ENCODE measurements at regions not wholly inside any gene's neighbourhood (a gene's known extent, or its start where the extent isn't known, plus 50 kb on each side); places are given as distances from the start of the nearest gene placed in this dataset.
"Not testable (repeated sequence)": the region's sequence is repeated elsewhere in the genome, so short reads cannot be mapped to it uniquely, and the experiment has no call there.

GRCh38 chr1:38197312-38198061 lies 150.9 kb upstream of the POU3F1 start:
- no peak for DNase-seq
- Mint-ChIP-seq H3K4me3 (no peak overlapping the region), H3K9me3 (ENCODE audit: insufficient read depth) (no peaks in the 10 kb centered on the region), H3K36me3 (ENCODE audit: low read depth) (no peaks in the 10 kb centered on the region), H3K27ac (no peak overlapping the region), H3K27me3 (ENCODE audit: low read depth) (peaks cover 24% of the 10 kb centered on the region), H3K4me1 (ENCODE audit: low read depth) (no peaks in the 10 kb centered on the region)
- ATAC-seq = no peak
- CTCF ChIA-PET = no interaction called here
- POLR2A ChIA-PET = no interaction called here

GRCh38 chr1:38194472-38194871 lies 147.9 kb upstream of the POU3F1 start:
- H3K27ac Mint-ChIP-seq = no peak overlapping the region
- ChIA-PET POLR2A (no interaction called here), CTCF (no interaction called here)
- no peak overlapping the region for H3K4me3 Mint-ChIP-seq
- no peaks in the 10 kb centered on the region for H3K4me1 Mint-ChIP-seq (ENCODE audit: low read depth)
- H3K27me3 Mint-ChIP-seq (ENCODE audit: low read depth) = peaks cover 26% of the 10 kb centered on the region
- DNase-seq = no peak
- no peak for ATAC-seq
- H3K9me3 Mint-ChIP-seq (ENCODE audit: insufficient read depth) = no peaks in the 10 kb centered on the region
- no peaks in the 10 kb centered on the region for H3K36me3 Mint-ChIP-seq (ENCODE audit: low read depth)

GRCh38 chr1:38193040-38193439 lies 146.4 kb upstream of the POU3F1 start:
- Mint-ChIP-seq H3K4me3 (no peak overlapping the region), H3K27ac (no peak overlapping the region), H3K9me3 (ENCODE audit: insufficient read depth) (no peaks in the 10 kb centered on the region), H3K36me3 (ENCODE audit: low read depth) (no peaks in the 10 kb centered on the region), H3K4me1 (ENCODE audit: low read depth) (no peaks in the 10 kb centered on the region), H3K27me3 (ENCODE audit: low read depth) (peaks cover 23% of the 10 kb centered on the region)
- DNase-seq = no peak
- ChIA-PET CTCF (no interaction called here), POLR2A (interaction anchor here (0.6 kb wide), 1 partner anchor 650 kb away, joined by 3 read pairs; no protein-coding TSS in a partner anchor)
- no peak for ATAC-seq

GRCh38 chr1:38191461-38191860 lies 144.9 kb upstream of the POU3F1 start:
- H3K9me3 Mint-ChIP-seq (ENCODE audit: insufficient read depth) = no peaks in the 10 kb centered on the region
- H3K27ac Mint-ChIP-seq = no peak overlapping the region
- H3K4me3 Mint-ChIP-seq = no peak overlapping the region
- no peak for DNase-seq
- H3K4me1 Mint-ChIP-seq (ENCODE audit: low read depth) = no peaks in the 10 kb centered on the region
- peaks cover 23% of the 10 kb centered on the region for H3K27me3 Mint-ChIP-seq (ENCODE audit: low read depth)
- ChIA-PET CTCF (no interaction called here), POLR2A (no interaction called here)
- H3K36me3 Mint-ChIP-seq (ENCODE audit: low read depth) = no peaks in the 10 kb centered on the region
- ATAC-seq = no peak

- ChIA-PET POLR2A (no interaction called here), CTCF (no interaction called here)
- no peak overlapping the region for H3K4me3 Mint-ChIP-seq
- H3K4me1 Mint-ChIP-seq (ENCODE audit: low read depth) = no peaks in the 10 kb centered on the region
- DNase-seq = no peak
- peaks cover 23% of the 10 kb centered on the region for H3K27me3 Mint-ChIP-seq (ENCODE audit: low read depth)
- no peak overlapping the region for H3K27ac Mint-ChIP-seq
- H3K9me3 Mint-ChIP-seq (ENCODE audit: insufficient read depth) = no peaks in the 10 kb centered on the region
- no peaks in the 10 kb centered on the region for H3K36me3 Mint-ChIP-seq (ENCODE audit: low read depth)
- ATAC-seq = no peak
Measured at GRCh38 chr1:38190983-38191382, 144.4 kb upstream of the POU3F1 start.

GRCh38 chr1:38187552-38187951 lies 141.0 kb upstream of the POU3F1 start:
- Mint-ChIP-seq H3K4me1 (ENCODE audit: low read depth) (no peaks in the 10 kb centered on the region), H3K27me3 (ENCODE audit: low read depth) (peaks cover 19% of the 10 kb centered on the region), H3K36me3 (ENCODE audit: low read depth) (no peaks in the 10 kb centered on the region), H3K4me3 (no peak overlapping the region), H3K27ac (no peak overlapping the region), H3K9me3 (ENCODE audit: insufficient read depth) (no peaks in the 10 kb centered on the region)
- ATAC-seq (no peak), DNase-seq (no peak)
- ChIA-PET POLR2A (no interaction called here), CTCF (no interaction called here)

GRCh38 chr1:38186566-38186965 lies 140.0 kb upstream of the POU3F1 start:
- ChIA-PET POLR2A (no interaction called here), CTCF (no interaction called here)
- no peaks in the 10 kb centered on the region for H3K36me3 Mint-ChIP-seq (ENCODE audit: low read depth)
- H3K4me3 Mint-ChIP-seq = no peak overlapping the region
- no peaks in the 10 kb centered on the region for H3K9me3 Mint-ChIP-seq (ENCODE audit: insufficient read depth)
- H3K4me1 Mint-ChIP-seq (ENCODE audit: low read depth) = no peaks in the 10 kb centered on the region
- ATAC-seq (no peak), DNase-seq (no peak)
- peaks cover 17% of the 10 kb centered on the region for H3K27me3 Mint-ChIP-seq (ENCODE audit: low read depth)
- no peak overlapping the region for H3K27ac Mint-ChIP-seq

- POLR2A ChIA-PET = no interaction called here
- DNase-seq = no peak
Measured at GRCh38 chr1:38185913-38186312, 139.3 kb upstream of the POU3F1 start.

GRCh38 chr1:38183747-38184146 lies 137.2 kb upstream of the POU3F1 start:
- DNase-seq = no peak
- H3K4me1 Mint-ChIP-seq (ENCODE audit: low read depth) = no peaks in the 10 kb centered on the region
- H3K27me3 Mint-ChIP-seq (ENCODE audit: low read depth) = peaks cover 7% of the 10 kb centered on the region
- ChIA-PET POLR2A (no interaction called here), CTCF (no interaction called here)
- no peaks in the 10 kb centered on the region for H3K9me3 Mint-ChIP-seq (ENCODE audit: insufficient read depth)
- no peak for ATAC-seq
- no peak overlapping the region for H3K27ac Mint-ChIP-seq
- H3K4me3 Mint-ChIP-seq = no peak overlapping the region
- H3K36me3 Mint-ChIP-seq (ENCODE audit: low read depth) = no peaks in the 10 kb centered on the region

More at GRCh38 chr1:38185913-38186312, 139.3 kb upstream of the POU3F1 start:
- no peak for ATAC-seq
- H3K36me3 Mint-ChIP-seq (ENCODE audit: low read depth) = no peaks in the 10 kb centered on the region
- H3K27ac Mint-ChIP-seq = no peak overlapping the region
- CTCF ChIA-PET = no interaction called here
- H3K4me1 Mint-ChIP-seq (ENCODE audit: low read depth) = no peaks in the 10 kb centered on the region
- no peaks in the 10 kb centered on the region for H3K9me3 Mint-ChIP-seq (ENCODE audit: insufficient read depth)
- H3K4me3 Mint-ChIP-seq = no peak overlapping the region
- H3K27me3 Mint-ChIP-seq (ENCODE audit: low read depth) = peaks cover 10% of the 10 kb centered on the region

- Mint-ChIP-seq H3K27ac (no peak overlapping the region), H3K4me1 (ENCODE audit: low read depth) (no peaks in the 10 kb centered on the region), H3K27me3 (ENCODE audit: low read depth) (peaks cover 7% of the 10 kb centered on the region), H3K4me3 (no peak overlapping the region), H3K36me3 (ENCODE audit: low read depth) (no peaks in the 10 kb centered on the region), H3K9me3 (ENCODE audit: insufficient read depth) (no peaks in the 10 kb centered on the region)
- CTCF ChIA-PET = no interaction called here
- ATAC-seq (no peak), DNase-seq (no peak)
- POLR2A ChIA-PET = no interaction called here
Measured at GRCh38 chr1:38183096-38183495, 136.5 kb upstream of the POU3F1 start.

- DNase-seq; H3K4me3 Mint-ChIP-seq; ATAC-seq; CTCF ChIA-PET; H3K27me3 Mint-ChIP-seq (ENCODE audit: low read depth); H3K27ac Mint-ChIP-seq; H3K9me3 Mint-ChIP-seq (ENCODE audit: insufficient read depth); POLR2A ChIA-PET; H3K36me3 Mint-ChIP-seq (ENCODE audit: low read depth); H3K4me1 Mint-ChIP-seq (ENCODE audit: low read depth): not testable (repeated sequence)
Measured at GRCh38 chr1:38180388-38180787, 133.8 kb upstream of the POU3F1 start.

GRCh38 chr1:38179483-38179882 lies 132.9 kb upstream of the POU3F1 start:
- CTCF ChIA-PET = no interaction called here
- POLR2A ChIA-PET = no interaction called here
- no peak overlapping the region for H3K4me3 Mint-ChIP-seq
- ATAC-seq = no peak
- H3K36me3 Mint-ChIP-seq (ENCODE audit: low read depth) = no peaks in the 10 kb centered on the region
- H3K4me1 Mint-ChIP-seq (ENCODE audit: low read depth) = no peaks in the 10 kb centered on the region
- H3K27me3 Mint-ChIP-seq (ENCODE audit: low read depth) = peaks cover 2% of the 10 kb centered on the region
- no peaks in the 10 kb centered on the region for H3K9me3 Mint-ChIP-seq (ENCODE audit: insufficient read depth)
- no peak for DNase-seq
- H3K27ac Mint-ChIP-seq = no peak overlapping the region

GRCh38 chr1:38178216-38178615 lies 131.6 kb upstream of the POU3F1 start:
- Mint-ChIP-seq H3K27me3 (ENCODE audit: low read depth) (peaks cover 2% of the 10 kb centered on the region), H3K4me3 (no peak overlapping the region), H3K36me3 (ENCODE audit: low read depth) (no peaks in the 10 kb centered on the region), H3K9me3 (ENCODE audit: insufficient read depth) (no peaks in the 10 kb centered on the region), H3K27ac (no peak overlapping the region), H3K4me1 (ENCODE audit: low read depth) (no peaks in the 10 kb centered on the region)
- ChIA-PET CTCF (no interaction called here), POLR2A (no interaction called here)
- ATAC-seq (no peak), DNase-seq (no peak)
